ENCODE measurements at regions not wholly inside any gene's neighbourhood (a gene's known extent, or its start where the extent isn't known, plus 50 kb on each side); places are given as distances from the start of the nearest gene placed in this dataset.

GRCh38 chr5:89181546-89181945, 298.6 kb upstream of the MEF2C start:
- TF ChIP-seq POLR2A (IDR thresholded peaks at IDR 0.05), result no peak
- no peak for TF ChIP-seq CTCF (IDR thresholded peaks at IDR 0.05 in 8 of 11, conservative IDR thresholded peaks at IDR 0.05 in 3 of 11)

Measured in spleen (tissue), 7 donors.